HCT116 (cell line): ENCODE measurements at regions not wholly inside any gene's neighbourhood (a gene's known extent, or its start where the extent isn't known, plus 50 kb on each side); places are given as distances from the start of the nearest gene placed in this dataset.

Source experiments
- ATAC-seq: fragments of 200-7000 bp; cut with Tn5 transposase; 2 replicates; pipeline ENCODE4 v1.9.1; 2020; ENCODE audit warnings: mild to moderate bottlenecking, moderate library complexity
- BruUV-seq: library from RNA; stranded (reverse); fragments of 400-500 nt; replicated peaks from 2 replicates; lab custom pipeline; 2021; lab: Mats Ljungman, UMichigan
- CTCF ChIA-PET: fragments of 300-600 bp; sonication (Branson Sonifier 250); formaldehyde crosslinking; loops from one replicate; lab custom pipeline; 2021; ENCODE audit warnings: antibody characterized with exemption; lab: Charles Lee
- POLR2A ChIA-PET: fragments of 300-600, 350-600 bp; sonication (Branson Sonifier 250); formaldehyde crosslinking; loops from one replicate; lab custom pipeline; 2021; ENCODE audit warnings: antibody characterized with exemption; lab: Charles Lee
- RAD21 ChIA-PET, 2 experiments: fragments of 300-600 bp; sonication (Branson Sonifier 250); formaldehyde crosslinking; loops; one replicate each; lab custom pipeline; 2023; ENCODE audit warnings: low total read pairs in 2 of 2; ENCODE audit not compliant: uncharacterized antibody in 2 of 2, unreplicated experiment in 2 of 2, low non-redundant PET in 1 of 2; lab: Charles Lee
- DNase-seq: peaks from one replicate; pipeline ENCODE4 v3.0.0-alpha.2; 2010; ENCODE audit warnings: low read depth, low spot score
- H2AFZ ChIP-seq: fragments of 200-600 bp; shearing (Covaris generic), sonication (generic); 2 replicates; pipeline ENCODE4 v1.6.1; 2017; ENCODE audit warnings: low read depth, mixed run types, mixed read lengths, antibody characterized with exemption, low read length; ENCODE audit not compliant: poor library complexity, severe bottlenecking
- H3K27ac ChIP-seq: 2 replicates; pipeline ENCODE4 v1.5.1; 2012; ENCODE audit warnings: low read depth, low read length
- H3K27me3 ChIP-seq: fragments of 200-600 bp; sonication (generic); 2 replicates; pipeline ENCODE4 v1.6.1; 2016; ENCODE audit warnings: mixed run types, low read length, mixed read lengths; ENCODE audit not compliant: insufficient read depth
- H3K36me3 ChIP-seq, 2 experiments: fragments of 200-500 bp in 1 of 2; fragments of 200-600 bp in 1 of 2; sonication (Bioruptor generic) in 1 of 2; sonication (generic) in 1 of 2; 2 replicates each; pipeline versions ENCODE4 v1.5.1 to v1.6.1; 2014 to 2016; ENCODE audit warnings: low read length in 2 of 2, inconsistent platforms in 1 of 2, mixed read lengths in 1 of 2, mixed run types in 1 of 2; ENCODE audit not compliant: insufficient read depth in 2 of 2, control insufficient read depth in 1 of 2
- H3K4me1 ChIP-seq, 2 experiments: fragments of 200-600 bp in 1 of 2; sonication (generic) in 1 of 2; 2 replicates each; pipeline versions ENCODE4 v1.5.1 to v1.6.1; 2012 to 2017; ENCODE audit warnings: low read length in 2 of 2, inconsistent platforms in 1 of 2, mild to moderate bottlenecking in 1 of 2, mixed read lengths in 1 of 2, mixed run types in 1 of 2, moderate library complexity in 1 of 2; ENCODE audit not compliant: insufficient read depth in 2 of 2, control insufficient read depth in 1 of 2
- H3K4me2 ChIP-seq: fragments of 200-600 bp; sonication (generic); 2 replicates; pipeline ENCODE4 v1.6.1; 2017; ENCODE audit warnings: mixed run types, low read length, mixed read lengths
- H3K4me3 ChIP-seq, 2 experiments: fragments of 200-600 bp in 1 of 2; sonication (generic) in 1 of 2; replicated peaks in 1 of 2; 2 replicates each; pipeline ENCODE4 v1.5.1; 2011 to 2016; ENCODE audit warnings: low read length in 2 of 2, control low read depth in 1 of 2, low read depth in 1 of 2, mild to moderate bottlenecking in 1 of 2, mixed read lengths in 1 of 2, mixed run types in 1 of 2
- H3K79me2 ChIP-seq: fragments of 200-600 bp; sonication (generic); 2 replicates; pipeline ENCODE4 v1.6.1; 2017; ENCODE audit warnings: mild to moderate bottlenecking, mixed run types, low read length, moderate library complexity, mixed read lengths; ENCODE audit not compliant: insufficient read depth
- H3K9ac ChIP-seq: fragments of 200-600 bp; sonication (generic); 2 replicates; pipeline ENCODE4 v1.6.1; 2016; ENCODE audit warnings: low read length, mixed read lengths
- H3K9me2 ChIP-seq: fragments of 200-600 bp; sonication (generic), shearing (Covaris generic); 2 replicates; pipeline ENCODE4 v1.6.1; 2017; ENCODE audit warnings: mixed run types, mild to moderate bottlenecking, moderate library complexity; ENCODE audit not compliant: insufficient read depth
- H3K9me3 ChIP-seq, 2 experiments: fragments of 200-500 bp in 1 of 2; fragments of 200-600 bp in 1 of 2; sonication (Bioruptor generic) in 1 of 2; sonication (generic) in 1 of 2; 2 replicates each; pipeline ENCODE4 v1.6.1; 2014 to 2017; ENCODE audit warnings: low read length in 2 of 2, mixed read lengths in 2 of 2, inconsistent platforms in 1 of 2, low read depth in 1 of 2, mild to moderate bottlenecking in 1 of 2, mixed run types in 1 of 2, moderate library complexity in 1 of 2; ENCODE audit not compliant: control insufficient read depth in 1 of 2, insufficient read depth in 1 of 2
- H4K20me1 ChIP-seq: fragments of 200-600 bp; sonication (generic), shearing (Covaris generic); 2 replicates; pipeline ENCODE4 v1.6.1; 2017; ENCODE audit warnings: mixed run types, mild to moderate bottlenecking, moderate library complexity; ENCODE audit not compliant: insufficient read depth
- EGR1 ChIP-seq: IDR thresholded peaks from 2 replicates; pipeline ENCODE4 v1.6.1; 2012; ENCODE audit warnings: low read depth
- ELF1 ChIP-seq: IDR thresholded peaks from 2 replicates; pipeline ENCODE4 v1.6.1; 2012; ENCODE audit warnings: low read depth, borderline replicate concordance
- JUND ChIP-seq: IDR thresholded peaks from 2 replicates; pipeline ENCODE4 v1.6.1; 2012
- TCF7L2 ChIP-seq: IDR thresholded peaks from 2 replicates; pipeline ENCODE4 v1.7.0; 2011; ENCODE audit warnings: borderline replicate concordance, inconsistent platforms; ENCODE audit not compliant: insufficient read depth, insufficient read length; ENCODE audit errors: extremely low read depth
- ZNF274 ChIP-seq: fragments of 200-500 bp; sonication (Bioruptor generic); IDR thresholded peaks from 2 replicates; pipeline ENCODE4 v1.6.1; 2014; ENCODE audit warnings: mild to moderate bottlenecking, low read depth, low read length, inconsistent platforms
- intact Hi-C: fragments of 100-400 bp; cut with micrococcal nuclease; formaldehyde crosslinking; loops from 2 replicates; pipeline ENCODE4 v1.10.0; 2022
- TF ChIP-seq, protein P1 (sequence below): IDR thresholded peaks from 2 replicates; pipeline ENCODE4 v1.6.1; 2012
- TF ChIP-seq, protein P2 (sequence below): IDR thresholded peaks from 2 replicates; pipeline ENCODE4 v1.6.1; 2011; ENCODE audit warnings: mild to moderate bottlenecking, low read length, moderate library complexity; ENCODE audit not compliant: insufficient replicate concordance; ENCODE audit errors: extremely low read depth
- TF ChIP-seq, protein P3 (sequence below), 3 experiments: fragments of 200-600 bp in 1 of 3; sonication (generic) in 1 of 3; IDR thresholded peaks in 2 of 3; conservative IDR thresholded peaks in 1 of 3; 2 replicates each; pipeline ENCODE4 v1.5.1; 2012 to 2017; ENCODE audit warnings: low read depth in 2 of 3, low read length in 2 of 3, antibody characterized with exemption in 1 of 3, borderline replicate concordance in 1 of 3, control low read depth in 1 of 3, mild to moderate bottlenecking in 1 of 3, mixed read lengths in 1 of 3, mixed run types in 1 of 3, moderate library complexity in 1 of 3; ENCODE audit not compliant: insufficient read depth in 1 of 3

DNA sequence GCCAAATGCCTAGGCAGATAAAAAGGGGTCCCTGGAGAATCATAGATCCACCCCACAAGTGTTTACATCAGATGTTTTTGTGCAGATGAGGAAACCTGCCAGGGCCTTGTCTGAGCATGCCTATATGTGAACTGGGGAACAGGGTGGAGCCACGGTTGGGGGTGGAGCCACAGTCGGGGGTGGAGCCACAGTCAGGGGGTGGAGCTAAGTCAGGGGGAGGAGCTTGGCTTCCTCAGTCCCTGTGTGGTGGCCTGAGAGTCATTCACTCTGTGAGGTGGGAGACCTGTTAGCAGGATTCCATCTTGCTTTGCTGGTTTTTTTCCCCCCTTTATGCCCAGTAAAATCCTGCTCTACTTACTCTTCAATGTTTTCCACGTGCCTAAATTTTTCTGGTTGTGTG is 57.8 kb upstream of the TGFBR2 start:
- DNase-seq = no peak
- H3K27ac ChIP-seq = no peak overlapping the region
- peak; percentile 99 for ATAC-seq

DNA sequence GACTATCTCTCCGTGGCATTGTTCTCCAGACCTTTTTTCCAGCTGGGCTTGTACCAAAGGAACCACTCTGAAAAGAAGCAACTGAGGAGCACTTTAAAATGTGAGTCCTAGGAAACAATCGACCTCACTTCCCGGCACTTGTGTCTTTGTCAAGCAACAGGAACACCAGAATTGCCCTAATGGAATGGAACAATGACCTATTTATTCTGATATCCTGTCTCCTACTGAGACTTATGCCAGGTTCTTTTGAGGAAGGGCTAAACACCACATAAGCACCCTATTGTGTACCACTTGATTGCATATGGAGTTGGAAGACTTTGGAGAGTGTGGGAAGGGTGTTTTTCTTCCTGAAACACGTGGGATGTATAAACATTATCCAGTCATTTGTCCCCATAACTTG is 56.8 kb upstream of the TGFBR2 start:
- H3K27ac ChIP-seq = no peak overlapping the region
- ChIA-PET CTCF (no interaction called here), RAD21 (no interaction called here), POLR2A (no interaction called here)
- H3K27me3 ChIP-seq = no peaks in the 10 kb centered on the region
- no peaks in the 10 kb centered on the region for H3K9me3 ChIP-seq
- DNase-seq (no peak), ATAC-seq (no peak)
- no peak overlapping the region for H2AFZ ChIP-seq
- H3K4me2 ChIP-seq = no peak overlapping the region
- H3K4me1 ChIP-seq = peaks cover 4 to 8% of the 10 kb centered on the region in 2 experiments; a peak in 3 of 4 replicates
- H3K4me3 ChIP-seq = no peak overlapping the region
- no peaks in the 10 kb centered on the region for H3K36me3 ChIP-seq
- no peaks in the 10 kb centered on the region for H3K9me2 ChIP-seq
- no peaks in the 10 kb centered on the region for H3K79me2 ChIP-seq
- intact Hi-C loops = no loop called here
- no peak overlapping the region for H3K9ac ChIP-seq
- no peaks in the 10 kb centered on the region for H4K20me1 ChIP-seq
- no peak for TF ChIP-seq TCF7L2
- TF ChIP-seq, protein P1, sequence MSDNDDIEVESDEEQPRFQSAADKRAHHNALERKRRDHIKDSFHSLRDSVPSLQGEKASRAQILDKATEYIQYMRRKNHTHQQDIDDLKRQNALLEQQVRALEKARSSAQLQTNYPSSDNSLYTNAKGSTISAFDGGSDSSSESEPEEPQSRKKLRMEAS = no peak
- TF ChIP-seq, protein P2, sequence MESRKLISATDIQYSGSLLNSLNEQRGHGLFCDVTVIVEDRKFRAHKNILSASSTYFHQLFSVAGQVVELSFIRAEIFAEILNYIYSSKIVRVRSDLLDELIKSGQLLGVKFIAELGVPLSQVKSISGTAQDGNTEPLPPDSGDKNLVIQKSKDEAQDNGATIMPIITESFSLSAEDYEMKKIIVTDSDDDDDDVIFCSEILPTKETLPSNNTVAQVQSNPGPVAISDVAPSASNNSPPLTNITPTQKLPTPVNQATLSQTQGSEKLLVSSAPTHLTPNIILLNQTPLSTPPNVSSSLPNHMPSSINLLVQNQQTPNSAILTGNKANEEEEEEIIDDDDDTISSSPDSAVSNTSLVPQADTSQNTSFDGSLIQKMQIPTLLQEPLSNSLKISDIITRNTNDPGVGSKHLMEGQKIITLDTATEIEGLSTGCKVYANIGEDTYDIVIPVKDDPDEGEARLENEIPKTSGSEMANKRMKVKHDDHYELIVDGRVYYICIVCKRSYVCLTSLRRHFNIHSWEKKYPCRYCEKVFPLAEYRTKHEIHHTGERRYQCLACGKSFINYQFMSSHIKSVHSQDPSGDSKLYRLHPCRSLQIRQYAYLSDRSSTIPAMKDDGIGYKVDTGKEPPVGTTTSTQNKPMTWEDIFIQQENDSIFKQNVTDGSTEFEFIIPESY = no peak
- BruUV-seq = no TSS peak

More for the DNA sequence above, 57.8 kb upstream of the TGFBR2 start:
- H2AFZ ChIP-seq = no peak overlapping the region
- TF ChIP-seq JUND (no peak), ELF1 (no peak), ZNF274 (no peak), EGR1 (no peak)
- TF ChIP-seq, protein P3, sequence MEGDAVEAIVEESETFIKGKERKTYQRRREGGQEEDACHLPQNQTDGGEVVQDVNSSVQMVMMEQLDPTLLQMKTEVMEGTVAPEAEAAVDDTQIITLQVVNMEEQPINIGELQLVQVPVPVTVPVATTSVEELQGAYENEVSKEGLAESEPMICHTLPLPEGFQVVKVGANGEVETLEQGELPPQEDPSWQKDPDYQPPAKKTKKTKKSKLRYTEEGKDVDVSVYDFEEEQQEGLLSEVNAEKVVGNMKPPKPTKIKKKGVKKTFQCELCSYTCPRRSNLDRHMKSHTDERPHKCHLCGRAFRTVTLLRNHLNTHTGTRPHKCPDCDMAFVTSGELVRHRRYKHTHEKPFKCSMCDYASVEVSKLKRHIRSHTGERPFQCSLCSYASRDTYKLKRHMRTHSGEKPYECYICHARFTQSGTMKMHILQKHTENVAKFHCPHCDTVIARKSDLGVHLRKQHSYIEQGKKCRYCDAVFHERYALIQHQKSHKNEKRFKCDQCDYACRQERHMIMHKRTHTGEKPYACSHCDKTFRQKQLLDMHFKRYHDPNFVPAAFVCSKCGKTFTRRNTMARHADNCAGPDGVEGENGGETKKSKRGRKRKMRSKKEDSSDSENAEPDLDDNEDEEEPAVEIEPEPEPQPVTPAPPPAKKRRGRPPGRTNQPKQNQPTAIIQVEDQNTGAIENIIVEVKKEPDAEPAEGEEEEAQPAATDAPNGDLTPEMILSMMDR (IDR thresholded peaks at IDR 0.05 in 2 of 3, conservative IDR thresholded peaks at IDR 0.05 in 1 of 3; ENCODE audit: borderline replicate concordance in 1 of 3, insufficient read depth in 1 of 3, low read depth in 2 of 3, low read length in 2 of 3) = no peak
- no peaks in the 10 kb centered on the region for H4K20me1 ChIP-seq
- no peaks in the 10 kb centered on the region for H3K36me3 ChIP-seq
- ChIA-PET CTCF (no interaction called here), POLR2A (no interaction called here), RAD21 (no interaction called here)
- H3K4me1 ChIP-seq = peaks cover 8 to 14% of the 10 kb centered on the region in 2 experiments; a peak in 3 of 4 replicates
- no peaks in the 10 kb centered on the region for H3K9me2 ChIP-seq
- no peak overlapping the region for H3K4me2 ChIP-seq
- no peak overlapping the region for H3K4me3 ChIP-seq
- no peaks in the 10 kb centered on the region for H3K79me2 ChIP-seq
- H3K9me3 ChIP-seq = no peaks in the 10 kb centered on the region
- no TSS peak for BruUV-seq
- intact Hi-C loops = no loop called here
- H3K27me3 ChIP-seq = no peaks in the 10 kb centered on the region
- no peak overlapping the region for H3K9ac ChIP-seq
